Astrocyte of the spinal cord (primary cell): ENCODE measurements at regions not wholly inside any gene's neighbourhood (a gene's known extent, or its start where the extent isn't known, plus 50 kb on each side); places are given as distances from the start of the nearest gene placed in this dataset.

Source experiments
- DNase-seq: peaks from one replicate; pipeline ENCODE4 v3.0.0; 2011; ENCODE audit warnings: low read depth, low spot score
- H3K4me3 ChIP-seq: 2 replicates; pipeline ENCODE4 v1.5.1; 2011; ENCODE audit warnings: low read depth, mild to moderate bottlenecking, low read length, moderate library complexity
- in situ Hi-C: cut with HindIII; loops from 2 replicates; pipeline ENCODE4 v1.10.0; 2017; ENCODE audit warnings: low sequenced_read_pairs
- TF ChIP-seq, protein P1 (sequence below): IDR thresholded peaks from 2 replicates; pipeline ENCODE4 v1.5.1; 2012; ENCODE audit warnings: low read depth, mild to moderate bottlenecking, low read length, inconsistent platforms

DNA sequence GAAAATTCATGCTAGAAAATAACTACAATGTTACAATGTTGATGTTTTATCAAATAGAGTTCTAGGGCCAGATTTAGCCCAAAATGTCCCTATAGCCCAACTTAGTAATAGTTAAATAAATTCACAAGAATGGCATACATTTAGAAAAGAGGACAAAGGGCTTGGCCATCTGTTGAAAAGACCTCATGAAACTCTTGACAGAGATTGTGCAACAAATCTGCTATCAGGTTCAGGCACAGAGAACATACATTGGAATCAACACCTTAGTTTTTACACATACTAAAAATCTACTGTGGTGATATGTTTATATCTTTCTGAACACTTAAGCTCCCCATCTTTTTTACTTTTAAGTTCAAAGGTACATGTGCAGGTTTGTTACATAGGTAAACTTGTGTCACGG lies 298.3 kb upstream of the DACH1 start:
- in situ Hi-C loops: no loop called here
- no peak overlapping the region for H3K4me3 ChIP-seq
- TF ChIP-seq, protein P1, sequence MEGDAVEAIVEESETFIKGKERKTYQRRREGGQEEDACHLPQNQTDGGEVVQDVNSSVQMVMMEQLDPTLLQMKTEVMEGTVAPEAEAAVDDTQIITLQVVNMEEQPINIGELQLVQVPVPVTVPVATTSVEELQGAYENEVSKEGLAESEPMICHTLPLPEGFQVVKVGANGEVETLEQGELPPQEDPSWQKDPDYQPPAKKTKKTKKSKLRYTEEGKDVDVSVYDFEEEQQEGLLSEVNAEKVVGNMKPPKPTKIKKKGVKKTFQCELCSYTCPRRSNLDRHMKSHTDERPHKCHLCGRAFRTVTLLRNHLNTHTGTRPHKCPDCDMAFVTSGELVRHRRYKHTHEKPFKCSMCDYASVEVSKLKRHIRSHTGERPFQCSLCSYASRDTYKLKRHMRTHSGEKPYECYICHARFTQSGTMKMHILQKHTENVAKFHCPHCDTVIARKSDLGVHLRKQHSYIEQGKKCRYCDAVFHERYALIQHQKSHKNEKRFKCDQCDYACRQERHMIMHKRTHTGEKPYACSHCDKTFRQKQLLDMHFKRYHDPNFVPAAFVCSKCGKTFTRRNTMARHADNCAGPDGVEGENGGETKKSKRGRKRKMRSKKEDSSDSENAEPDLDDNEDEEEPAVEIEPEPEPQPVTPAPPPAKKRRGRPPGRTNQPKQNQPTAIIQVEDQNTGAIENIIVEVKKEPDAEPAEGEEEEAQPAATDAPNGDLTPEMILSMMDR: no peak
- no peak for DNase-seq

DNA sequence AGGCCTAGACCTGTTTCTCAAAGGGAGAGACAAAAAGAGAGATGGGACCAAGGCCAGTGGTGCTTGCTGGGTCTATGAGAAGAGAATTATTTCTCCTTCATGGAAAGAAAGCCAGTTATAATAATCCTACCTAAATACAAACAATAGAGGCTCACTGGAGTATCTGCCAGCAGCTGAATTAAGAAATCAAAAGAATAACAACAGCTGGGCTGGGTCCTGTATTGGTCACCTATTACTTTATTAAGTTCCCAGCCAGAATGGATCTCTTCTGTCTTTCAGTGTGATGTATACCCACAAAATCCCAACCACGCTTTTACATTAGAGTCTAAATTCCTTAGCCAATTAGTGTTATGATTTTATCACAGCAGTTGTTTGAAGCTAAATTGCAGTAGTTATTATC lies 297.8 kb upstream of the DACH1 start:
- DNase-seq: no peak
- TF ChIP-seq, protein P1: no peak
- in situ Hi-C loops: no loop called here
- H3K4me3 ChIP-seq: no peak overlapping the region

DNA sequence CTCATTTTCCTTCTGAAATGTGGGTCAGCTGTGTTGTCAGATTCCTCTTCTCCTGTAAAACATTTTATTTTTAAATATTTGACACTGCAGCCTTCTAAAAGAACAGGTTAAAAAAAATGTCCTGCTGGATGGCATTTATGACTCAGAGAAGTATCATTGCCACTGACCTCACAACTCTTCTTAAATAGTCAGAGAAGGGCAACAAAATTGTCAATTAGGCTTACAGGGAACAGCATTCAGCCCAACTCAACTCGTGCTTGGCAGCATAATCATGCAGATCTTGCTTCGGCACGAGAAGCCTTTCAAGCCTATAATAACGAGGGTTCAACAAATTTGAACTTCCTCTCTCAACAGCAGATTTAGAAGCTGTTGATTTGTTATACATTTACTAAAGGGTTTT lies 296.7 kb upstream of the DACH1 start:
- in situ Hi-C loops: no loop called here
- no peak overlapping the region for H3K4me3 ChIP-seq
- TF ChIP-seq, protein P1: no peak
- no peak for DNase-seq

DNA sequence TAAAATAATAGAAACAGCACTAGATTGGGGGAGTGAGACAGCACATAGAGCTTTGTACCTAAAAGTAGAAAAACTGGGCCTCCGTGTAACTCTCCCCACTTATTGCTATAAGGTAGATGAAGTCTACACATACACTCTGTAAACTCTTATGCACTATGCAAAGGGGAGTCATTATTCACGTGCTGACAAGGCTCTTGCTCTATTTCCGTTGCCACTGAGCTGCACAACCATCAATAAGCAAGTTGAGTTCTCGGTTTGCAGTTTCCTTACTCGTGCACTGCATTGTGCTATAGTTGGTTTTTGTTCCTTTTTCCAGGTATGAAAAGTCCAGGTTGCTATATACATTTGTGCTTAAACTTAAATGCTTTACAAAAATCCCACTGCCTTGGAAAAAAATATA lies 294.0 kb upstream of the DACH1 start:
- in situ Hi-C loops: no loop called here
- H3K4me3 ChIP-seq: no peak overlapping the region
- TF ChIP-seq, protein P1: no peak
- no peak for DNase-seq

DNA sequence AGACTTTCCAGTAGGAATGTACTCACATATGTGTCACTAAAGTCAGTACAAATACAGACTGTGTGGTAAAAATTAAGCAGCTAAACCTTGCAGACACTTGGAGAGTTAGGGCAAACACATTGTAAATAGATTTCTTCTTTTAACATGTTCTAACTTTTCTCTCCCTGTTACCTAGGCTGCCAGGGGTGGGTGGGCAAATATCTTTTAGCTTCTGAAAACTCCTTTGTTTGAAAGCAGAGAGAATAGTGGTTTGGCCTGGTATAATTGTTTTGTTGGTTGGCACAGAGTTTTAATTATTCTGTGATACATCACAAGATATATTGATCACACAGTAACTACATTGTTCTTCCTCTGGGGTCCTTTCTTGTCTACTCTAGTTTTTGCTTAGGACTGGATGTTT lies 289.8 kb upstream of the DACH1 start:
- in situ Hi-C loops: no loop called here
- no peak overlapping the region for H3K4me3 ChIP-seq
- TF ChIP-seq, protein P1: no peak
- no peak for DNase-seq

DNA sequence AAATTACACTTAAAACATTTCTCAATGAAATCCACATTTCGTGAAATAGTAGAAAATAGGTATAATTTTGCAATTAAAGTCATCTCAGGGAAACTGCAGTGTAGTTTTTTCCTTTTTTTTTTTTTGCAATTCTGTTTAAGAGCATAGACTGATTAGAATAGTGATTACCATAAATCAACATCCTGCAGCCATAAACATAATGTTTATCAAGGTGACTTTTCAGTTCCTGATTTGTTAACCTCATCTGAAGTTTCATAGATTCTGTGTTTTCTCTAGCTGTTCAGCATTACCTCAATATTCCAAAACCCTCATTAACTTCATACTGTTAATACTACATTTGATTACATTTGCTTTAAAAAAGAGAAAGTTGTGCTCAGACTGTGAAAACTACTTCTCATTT lies 286.3 kb upstream of the DACH1 start:
- DNase-seq: no peak
- TF ChIP-seq, protein P1: no peak
- no peak overlapping the region for H3K4me3 ChIP-seq
- in situ Hi-C loops: no loop called here

DNA sequence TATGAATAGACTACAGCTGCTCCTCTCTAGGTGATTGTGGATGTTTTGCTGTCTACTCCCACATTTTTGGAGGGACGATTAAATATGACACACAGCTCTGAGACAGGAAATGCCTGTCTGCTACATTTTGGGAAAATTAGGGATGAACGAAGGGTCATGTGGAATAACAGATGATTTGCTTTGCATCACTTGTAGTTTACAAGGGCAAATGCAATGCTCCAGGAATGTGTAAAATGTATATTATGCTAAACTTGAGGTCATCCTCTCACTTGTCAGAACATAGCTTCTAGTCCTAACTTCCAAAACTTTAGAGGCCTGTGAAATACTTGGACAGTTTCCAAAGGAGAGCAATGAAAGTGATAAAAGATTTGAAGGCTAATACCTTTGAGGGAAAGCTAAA lies 284.2 kb upstream of the DACH1 start:
- in situ Hi-C loops: no loop called here
- DNase-seq: peak; percentile 58

More for the DNA sequence above, 284.2 kb upstream of the DACH1 start:
- TF ChIP-seq, protein P1: no peak
- no peak overlapping the region for H3K4me3 ChIP-seq
